Mesendoderm (in vitro differentiated cells): ENCODE measurements at regions not wholly inside any gene's neighbourhood (a gene's known extent, or its start where the extent isn't known, plus 50 kb on each side); places are given as distances from the start of the nearest gene placed in this dataset.

Source experiments
- DNase-seq: peaks from one replicate; pipeline ENCODE4 v3.0.0; 2013
- H2AK5ac ChIP-seq: 2 replicates; pipeline ENCODE4 v1.6.1; 2013; ENCODE audit warnings: low read length, inconsistent platforms
- H2BK120ac ChIP-seq: 2 replicates; pipeline ENCODE4 v1.6.1; 2013; ENCODE audit warnings: low read depth, mild to moderate bottlenecking, low read length, moderate library complexity, mixed read lengths
- H2BK15ac ChIP-seq: replicated peaks from 2 replicates; pipeline ENCODE4 v1.6.1; 2013; ENCODE audit warnings: low read depth, mild to moderate bottlenecking, moderate library complexity
- H2BK5ac ChIP-seq: 2 replicates; pipeline ENCODE4 v1.6.1; 2013; ENCODE audit warnings: low read length, inconsistent platforms
- H3K18ac ChIP-seq: 2 replicates; pipeline ENCODE4 v1.6.1; 2013; ENCODE audit warnings: mild to moderate bottlenecking, low read length, mixed read lengths
- H3K23ac ChIP-seq: one replicate; pipeline ENCODE4 v1.6.1; 2013; ENCODE audit warnings: low read length
- H3K27ac ChIP-seq: 2 replicates; pipeline ENCODE4 v1.5.1; 2013; ENCODE audit warnings: low read depth, mild to moderate bottlenecking, inconsistent platforms, low read length, moderate library complexity
- H3K27me3 ChIP-seq: 2 replicates; pipeline ENCODE4 v1.6.1; 2013; ENCODE audit warnings: low read length, control low read depth, mild to moderate bottlenecking, inconsistent platforms; ENCODE audit not compliant: insufficient read depth, poor library complexity
- H3K36me3 ChIP-seq: 2 replicates; pipeline ENCODE4 v1.6.1; 2013; ENCODE audit warnings: low read length, inconsistent platforms; ENCODE audit not compliant: control insufficient read depth, insufficient read depth
- H3K4ac ChIP-seq: one replicate; pipeline ENCODE4 v1.6.1; 2013; ENCODE audit warnings: low read depth, mild to moderate bottlenecking, low read length, moderate library complexity
- H3K4me1 ChIP-seq: 2 replicates; pipeline ENCODE4 v1.6.1; 2013; ENCODE audit warnings: low read depth, low read length, inconsistent platforms; ENCODE audit not compliant: control insufficient read depth
- H3K4me2 ChIP-seq: 2 replicates; pipeline ENCODE4 v1.6.1; 2013; ENCODE audit warnings: low read length
- H3K4me3 ChIP-seq: 2 replicates; pipeline ENCODE4 v1.5.1; 2013; ENCODE audit warnings: mild to moderate bottlenecking, low read length
- H3K56ac ChIP-seq: one replicate; pipeline ENCODE4 v1.6.1; 2013; ENCODE audit warnings: low read length
- H3K79me1 ChIP-seq: 2 replicates; pipeline ENCODE4 v1.6.1; 2013; ENCODE audit warnings: low read length, inconsistent platforms
- H3K79me2 ChIP-seq: 2 replicates; pipeline ENCODE4 v1.6.1; 2013; ENCODE audit warnings: mild to moderate bottlenecking, low read length; ENCODE audit not compliant: control insufficient read depth, insufficient read depth
- H3K9ac ChIP-seq: 2 replicates; pipeline ENCODE4 v1.6.1; 2013; ENCODE audit warnings: low read length, inconsistent platforms
- H4K5ac ChIP-seq: one replicate; pipeline ENCODE4 v1.6.1; 2013; ENCODE audit warnings: low read length
- H4K8ac ChIP-seq: one replicate; pipeline ENCODE4 v1.6.1; 2013; ENCODE audit warnings: low read depth, mild to moderate bottlenecking, control low read depth, low read length, moderate library complexity
- WGBS: extraction: QIAGEN DNeasy Blood & Tissue Kit; methylation state at CpG from one replicate; pipeline ENCODE4 v1.1.7; 2013; ENCODE audit warnings: low lambda C conversion rate, missing lambda C conversion rate; ENCODE audit not compliant: insufficient coverage; ENCODE audit errors: extremely low coverage; 5-methylcytosine and 5-hydroxymethylcytosine counted together

- H3K27ac ChIP-seq, result no peak overlapping the region
- no peaks in the 10 kb centered on the region for H3K36me3 ChIP-seq
- peaks cover 3% of the 10 kb centered on the region for H3K4me1 ChIP-seq
- H3K4ac ChIP-seq, result no peak overlapping the region
- H3K23ac ChIP-seq, result no peak overlapping the region
- no peak overlapping the region for H3K18ac ChIP-seq
- H3K79me2 ChIP-seq, result no peaks in the 10 kb centered on the region
- H3K4me2 ChIP-seq, result no peak overlapping the region
- no peak overlapping the region for H2AK5ac ChIP-seq
- no peak overlapping the region for H4K8ac ChIP-seq
- H3K79me1 ChIP-seq, result no peaks in the 10 kb centered on the region
- WGBS, result no CpG with 5 or more reads among the region's 8 CpGs
- H3K56ac ChIP-seq, result no peak overlapping the region
- no peak overlapping the region for H3K4me3 ChIP-seq
- H3K9ac ChIP-seq, result no peak overlapping the region
- no peak overlapping the region for H2BK15ac ChIP-seq
- no peak overlapping the region for H2BK120ac ChIP-seq
- H3K27me3 ChIP-seq, result no peaks in the 10 kb centered on the region
- H2BK5ac ChIP-seq, result no peak overlapping the region
- no peak overlapping the region for H4K5ac ChIP-seq
- DNase-seq, result peak; percentile 35
Observed at GRCh38 chr11:45398325-45398724, 112.2 kb upstream of the SYT13 start.

GRCh38 chr11:45396394-45396793 lies 110.3 kb upstream of the SYT13 start:
- no peak overlapping the region for H4K8ac ChIP-seq
- peaks cover 3% of the 10 kb centered on the region for H3K4me1 ChIP-seq
- WGBS, result no CpG with 5 or more reads among the region's 4 CpGs
- no peak overlapping the region for H3K4ac ChIP-seq
- no peaks in the 10 kb centered on the region for H3K27me3 ChIP-seq
- no peaks in the 10 kb centered on the region for H3K36me3 ChIP-seq
- no peak overlapping the region for H3K4me3 ChIP-seq
- H2BK15ac ChIP-seq, result no peak overlapping the region
- no peak overlapping the region for H3K9ac ChIP-seq
- H3K56ac ChIP-seq, result no peak overlapping the region
- DNase-seq, result no peak
- no peaks in the 10 kb centered on the region for H3K79me1 ChIP-seq
- H2BK120ac ChIP-seq, result no peak overlapping the region
- no peak overlapping the region for H2BK5ac ChIP-seq
- no peak overlapping the region for H2AK5ac ChIP-seq
- no peaks in the 10 kb centered on the region for H3K79me2 ChIP-seq
- no peak overlapping the region for H3K4me2 ChIP-seq
- H3K18ac ChIP-seq, result no peak overlapping the region
- H4K5ac ChIP-seq, result no peak overlapping the region
- H3K27ac ChIP-seq, result no peak overlapping the region
- no peak overlapping the region for H3K23ac ChIP-seq

- H3K9ac ChIP-seq, result no peak overlapping the region
- H3K4me1 ChIP-seq, result peaks cover 3% of the 10 kb centered on the region
- H3K4me3 ChIP-seq, result no peak overlapping the region
- H3K79me1 ChIP-seq, result no peaks in the 10 kb centered on the region
- no peak overlapping the region for H3K56ac ChIP-seq
- no CpG with 5 or more reads among the region's 5 CpGs for WGBS
- no peaks in the 10 kb centered on the region for H3K79me2 ChIP-seq
- H3K4ac ChIP-seq, result no peak overlapping the region
- no peak overlapping the region for H3K4me2 ChIP-seq
- H2BK5ac ChIP-seq, result no peak overlapping the region
- H3K23ac ChIP-seq, result no peak overlapping the region
- no peak overlapping the region for H3K18ac ChIP-seq
- no peak overlapping the region for H3K27ac ChIP-seq
- no peak overlapping the region for H2AK5ac ChIP-seq
- DNase-seq, result no peak
- H2BK15ac ChIP-seq, result no peak overlapping the region
- H2BK120ac ChIP-seq, result no peak overlapping the region
- no peaks in the 10 kb centered on the region for H3K36me3 ChIP-seq
- no peak overlapping the region for H4K5ac ChIP-seq
- H3K27me3 ChIP-seq, result no peaks in the 10 kb centered on the region
- H4K8ac ChIP-seq, result no peak overlapping the region
Observed at GRCh38 chr11:45395947-45396346, 109.8 kb upstream of the SYT13 start.

GRCh38 chr11:45395421-45395820 lies 109.3 kb upstream of the SYT13 start:
- Histone ChIP-seq H2BK120ac (no peak overlapping the region), H3K9ac (no peak overlapping the region), H3K4me1 (peaks cover 3% of the 10 kb centered on the region), H3K18ac (no peak overlapping the region), H4K8ac (no peak overlapping the region), H2BK15ac (no peak overlapping the region), H3K4me3 (no peak overlapping the region), H3K27me3 (no peaks in the 10 kb centered on the region), H2BK5ac (no peak overlapping the region), H3K79me2 (no peaks in the 10 kb centered on the region), H3K27ac (no peak overlapping the region), H3K36me3 (no peaks in the 10 kb centered on the region), H3K4ac (no peak overlapping the region), H3K56ac (no peak overlapping the region), H3K79me1 (no peaks in the 10 kb centered on the region), H2AK5ac (no peak overlapping the region), H4K5ac (no peak overlapping the region), H3K23ac (no peak overlapping the region), H3K4me2 (no peak overlapping the region)
- WGBS, result no CpG with 5 or more reads among the region's 6 CpGs
- no peak for DNase-seq

- Histone ChIP-seq H3K4me2 (no peak overlapping the region), H3K27ac (no peak overlapping the region), H2AK5ac (no peak overlapping the region), H3K9ac (no peak overlapping the region), H3K4ac (no peak overlapping the region), H3K79me2 (no peaks in the 10 kb centered on the region), H3K79me1 (no peaks in the 10 kb centered on the region), H2BK120ac (no peak overlapping the region), H2BK15ac (no peak overlapping the region), H4K5ac (no peak overlapping the region), H3K4me1 (no peaks in the 10 kb centered on the region), H3K27me3 (no peaks in the 10 kb centered on the region), H2BK5ac (no peak overlapping the region), H3K23ac (no peak overlapping the region), H3K18ac (no peak overlapping the region), H4K8ac (no peak overlapping the region), H3K4me3 (no peak overlapping the region), H3K56ac (no peak overlapping the region), H3K36me3 (no peaks in the 10 kb centered on the region)
- no peak for DNase-seq
- WGBS, result no CpG with 5 or more reads among the region's 8 CpGs
Observed at GRCh38 chr11:45394294-45395085, 108.3 kb upstream of the SYT13 start.

- Histone ChIP-seq H3K4me2 (no peak overlapping the region), H2BK5ac (no peak overlapping the region), H3K18ac (no peak overlapping the region), H3K36me3 (no peaks in the 10 kb centered on the region), H3K4ac (no peak overlapping the region), H2BK15ac (no peak overlapping the region), H3K4me1 (no peaks in the 10 kb centered on the region), H4K8ac (no peak overlapping the region), H4K5ac (no peak overlapping the region), H3K79me2 (no peaks in the 10 kb centered on the region), H2BK120ac (no peak overlapping the region), H3K23ac (no peak overlapping the region), H2AK5ac (no peak overlapping the region), H3K4me3 (no peak overlapping the region), H3K27me3 (no peaks in the 10 kb centered on the region), H3K79me1 (no peaks in the 10 kb centered on the region), H3K27ac (no peak overlapping the region), H3K9ac (no peak overlapping the region), H3K56ac (no peak overlapping the region)
- no peak for DNase-seq
- no CpG with 5 or more reads among the region's 11 CpGs for WGBS
Observed at GRCh38 chr11:45393826-45394225, 107.7 kb upstream of the SYT13 start.
